K562 (cell line): ENCODE measurements at regions not wholly inside any gene's neighbourhood (a gene's known extent, or its start where the extent isn't known, plus 50 kb on each side); places are given as distances from the start of the nearest gene placed in this dataset.

Experiments used
- ATAC-seq: fragments of 200-7000 bp; cut with Tn5 transposase; 3 replicates; pipeline ENCODE4 v1.9.1; 2020; ENCODE audit warnings: moderate library complexity
- BruUV-seq: library from RNA; stranded (reverse); fragments of 400-500 nt; replicated peaks from 2 replicates; lab custom pipeline; 2021; lab: Mats Ljungman, UMichigan
- CTCF ChIA-PET: fragments of 300-600 bp; formaldehyde crosslinking; extraction: SDS; loops from one replicate; lab custom pipeline; 2021; ENCODE audit warnings: low intra/inter-chr PET ratio; lab: Yijun Ruan, JAX
- POLR2A ChIA-PET: fragments of 300-600, 350-650 bp; sonication (Branson Sonifier 250); formaldehyde crosslinking; extraction: SDS; loops from one replicate; lab custom pipeline; 2021; ENCODE audit warnings: antibody characterized with exemption, inconsistent platforms; lab: Yijun Ruan, JAX
- DNase-seq, 4 experiments: peaks; one replicate each; pipeline versions ENCODE4 v3.0.0 to v3.0.0-alpha.2; 2011 to 2018; ENCODE audit warnings: low spot score in 3 of 4, mixed read lengths in 3 of 4; ENCODE audit errors: extremely low read depth in 1 of 4
- FAIRE-seq: peaks from 2 replicates; lab custom pipeline; 2011; peaks lifted over from hg19 to GRCh38; lab: Jason Lieb, UNC
- H2AFZ ChIP-seq: 2 replicates; pipeline ENCODE4 v1.6.0; 2011; ENCODE audit warnings: low read depth, low read length, control low read depth, inconsistent platforms
- H3K27ac ChIP-seq: fragments of 200-600 bp; 3 replicates; pipeline ENCODE4 v1.8.0; 2011; ENCODE audit warnings: low read depth, mild to moderate bottlenecking, control low read depth, inconsistent platforms, low read length, moderate library complexity, mixed read lengths; ENCODE audit errors: extremely low read depth
- H3K27me3 ChIP-seq, 2 experiments: fragments of 300-600 bp in 1 of 2; 2 replicates in 1 of 2; 3 replicates in 1 of 2; pipeline versions ENCODE4 v1.6.0 to v1.8.0; 2011; ENCODE audit warnings: inconsistent platforms in 2 of 2, low read length in 2 of 2, mild to moderate bottlenecking in 1 of 2, mixed read lengths in 1 of 2, moderate library complexity in 1 of 2; ENCODE audit not compliant: control insufficient read depth in 2 of 2, insufficient read depth in 2 of 2
- H3K36me3 ChIP-seq: fragments of 300-600 bp; 3 replicates; pipeline ENCODE4 v1.8.0; 2011; ENCODE audit warnings: mild to moderate bottlenecking, low read length, inconsistent platforms; ENCODE audit not compliant: control insufficient read depth, insufficient read depth
- H3K4me1 ChIP-seq, 2 experiments: fragments of 200-600 bp in 1 of 2; replicated peaks in 1 of 2; 2 replicates in 1 of 2; 3 replicates in 1 of 2; pipeline versions ENCODE4 v1.5.1 to v1.8.0; 2011; ENCODE audit warnings: inconsistent platforms in 2 of 2, low read length in 2 of 2, mild to moderate bottlenecking in 1 of 2, mixed read lengths in 1 of 2, moderate library complexity in 1 of 2; ENCODE audit not compliant: control insufficient read depth in 2 of 2, insufficient read depth in 2 of 2
- H3K4me2 ChIP-seq: 2 replicates; pipeline ENCODE4 v1.6.1; 2011; ENCODE audit warnings: low read length, control low read depth, inconsistent platforms, mixed read lengths; ENCODE audit not compliant: insufficient read depth
- H3K4me3 ChIP-seq: fragments of 200-600 bp; sonication (generic), shearing (Covaris generic); 2 replicates; pipeline ENCODE4 v1.5.1; 2016; ENCODE audit warnings: control low read depth, inconsistent platforms
- H3K79me2 ChIP-seq: fragments of 200-600 bp; 3 replicates; pipeline ENCODE4 v1.8.0; 2011; ENCODE audit warnings: low read length, inconsistent platforms; ENCODE audit not compliant: control insufficient read depth, insufficient read depth
- H3K9ac ChIP-seq, 2 experiments: 2 replicates each; pipeline versions ENCODE4 v1.6.0 to v1.6.1; 2011; ENCODE audit warnings: low read depth in 2 of 2, low read length in 2 of 2, control low read depth in 1 of 2, inconsistent platforms in 1 of 2, mild to moderate bottlenecking in 1 of 2, mixed read lengths in 1 of 2; ENCODE audit not compliant: insufficient read depth in 1 of 2
- H3K9me1 ChIP-seq: one replicate; pipeline ENCODE4 v1.6.0; 2011; ENCODE audit warnings: inconsistent platforms, mild to moderate bottlenecking, low read length, moderate library complexity; ENCODE audit not compliant: control insufficient read depth, insufficient read depth
- H3K9me3 ChIP-seq: replicated peaks from 2 replicates; pipeline ENCODE4 v1.5.1; 2011; ENCODE audit warnings: low read depth, low read length, inconsistent platforms; ENCODE audit not compliant: control insufficient read depth, insufficient read depth
- H4K20me1 ChIP-seq: replicated peaks from 2 replicates; pipeline ENCODE4 v1.6.1; 2011; ENCODE audit warnings: low read length, inconsistent platforms, mixed read lengths; ENCODE audit not compliant: control insufficient read depth, insufficient read depth
- HIVEP1 ChIP-seq: fragments of 250-450 bp; sonication (Bioruptor Pico); IDR thresholded peaks from 2 replicates; pipeline ENCODE4 v1.4.0; 2020; ENCODE audit warnings: mild to moderate bottlenecking
- PBX2 ChIP-seq, 2 experiments: IDR thresholded peaks in 1 of 2; conservative IDR thresholded peaks in 1 of 2; 2 replicates each; pipeline ENCODE4 v1.6.1; 2016; ENCODE audit warnings: low read depth in 2 of 2, mild to moderate bottlenecking in 1 of 2, missing compliant biosample characterization in 1 of 2, missing genetic modification characterization in 1 of 2, moderate library complexity in 1 of 2
- RUNX1 ChIP-seq: sonication (generic); IDR thresholded peaks from 2 replicates; pipeline ENCODE4 v1.6.1; 2016; ENCODE audit warnings: antibody characterized with exemption, low read depth
- ZNF395 ChIP-seq: fragments of 200-800 bp; sonication (Bioruptor generic); IDR thresholded peaks from 2 replicates; pipeline ENCODE4 v1.6.1; 2017; ENCODE audit warnings: missing genetic modification characterization, missing compliant biosample characterization
- WGBS: fragments of 100-300 bp; shearing (Covaris generic); methylation state at CpG from one replicate; pipeline ENCODE4 v1.1.6; 2016; ENCODE audit warnings: low coverage, mixed read lengths; ENCODE audit not compliant: insufficient coverage; ENCODE audit errors: missing lambda C conversion rate; 5-methylcytosine and 5-hydroxymethylcytosine counted together
- in situ Hi-C: fragments of 300-500 bp; cut with MboI; formaldehyde crosslinking; loops from 4 replicates; pipeline ENCODE4 v1.15.0; 2018; ENCODE audit warnings: inconsistent platforms, mixed read lengths
- intact Hi-C: fragments of 100-400 bp; cut with micrococcal nuclease; formaldehyde crosslinking; loops from 2 replicates; pipeline ENCODE4 v1.14.2; 2022

- TF ChIP-seq PBX2 (CRISPR knock-in tag; IDR thresholded peaks at IDR 0.05; ENCODE audit: low read depth), result no peak
- TF ChIP-seq PBX2 (tag; conservative IDR thresholded peaks at IDR 0.05; ENCODE audit: low read depth), result no peak
Measured at GRCh38 chr2:60053791-60054190, 499.7 kb downstream of the BCL11A start (continued).

GRCh38 chr2:60052601-60053000, 500.9 kb downstream of the BCL11A start:
- intact Hi-C loops, result no loop called here
- Histone ChIP-seq H3K4me1 (no peaks in the 10 kb centered on the region), H3K9me1 (no peaks in the 10 kb centered on the region), H3K4me3 (no peak overlapping the region), H3K27me3 (no peaks in the 10 kb centered on the region), H4K20me1 (no peaks in the 10 kb centered on the region), H3K9ac (no peak overlapping the region), H3K79me2 (no peaks in the 10 kb centered on the region), H3K36me3 (no peaks in the 10 kb centered on the region), H3K9me3 (no peaks in the 10 kb centered on the region), H3K27ac (no peak overlapping the region), H2AFZ (no peak overlapping the region), H3K4me2 (no peak overlapping the region)
- ATAC-seq (no peak), DNase-seq (no peak), FAIRE-seq (no peak)
- TF ChIP-seq RUNX1, result no peak
- TF ChIP-seq HIVEP1, result no peak
- TF ChIP-seq ZNF395 (CRISPR knock-in tag), result no peak
- WGBS, result 0% methylated on average over 3 of the region's 3 CpGs
- ChIA-PET CTCF (no interaction called here), POLR2A (no interaction called here)
- in situ Hi-C loops, result no loop called here
- BruUV-seq, result no TSS peak
